NCI-H524 (cell line): ENCODE measurements at regions not wholly inside any gene's neighbourhood (a gene's known extent, or its start where the extent isn't known, plus 50 kb on each side); places are given as distances from the start of the nearest gene placed in this dataset.
"Not testable (repeated sequence)": the region's sequence is repeated elsewhere in the genome, so short reads cannot be mapped to it uniquely, and the experiment has no call there.

Experiments used
- DNase-seq, 2 experiments: peaks; one replicate each; lab custom pipeline; 2025; lab: John Stamatoyannopoulos, UW

DNA sequence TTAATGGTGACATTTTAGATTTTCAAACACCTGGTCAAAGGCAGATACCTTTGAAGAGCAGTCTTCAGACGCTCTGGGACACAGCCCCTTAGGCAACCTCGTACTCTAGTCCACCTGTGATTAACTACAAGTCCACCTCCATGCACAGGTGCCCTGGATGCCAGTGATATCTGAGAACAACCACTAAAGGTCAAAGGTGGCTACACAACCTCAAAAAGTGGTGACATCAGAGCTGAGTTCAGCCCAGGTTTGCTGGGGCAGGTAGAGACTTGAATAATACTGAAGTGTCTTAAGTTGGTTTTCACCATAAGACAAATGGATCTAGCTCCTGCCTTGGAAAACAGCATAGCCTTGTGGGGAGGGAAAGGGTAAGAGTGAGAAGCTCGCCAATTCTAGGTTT lies 143.4 kb upstream of the ADO start:
- DNase-seq: no peak

DNA sequence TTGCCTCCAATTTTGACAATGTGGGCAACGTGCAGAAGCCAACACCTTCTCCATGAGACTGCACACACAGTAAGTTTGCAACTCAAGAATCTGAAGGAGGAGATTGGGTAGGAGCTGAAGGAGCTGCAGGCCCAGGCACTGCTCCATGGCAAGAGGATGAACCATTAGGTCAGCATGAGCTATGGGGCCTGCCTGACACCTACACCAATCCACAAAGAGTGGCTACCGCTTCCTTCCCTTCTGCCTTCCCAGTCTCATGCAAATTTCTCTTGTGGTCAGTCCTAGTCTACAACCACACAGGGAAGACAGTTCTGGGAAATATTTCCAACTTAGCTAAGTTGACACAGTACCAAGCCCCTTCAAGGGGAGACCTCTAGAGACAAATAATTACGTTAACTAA lies 142.0 kb upstream of the ADO start:
- DNase-seq: no peak

DNA sequence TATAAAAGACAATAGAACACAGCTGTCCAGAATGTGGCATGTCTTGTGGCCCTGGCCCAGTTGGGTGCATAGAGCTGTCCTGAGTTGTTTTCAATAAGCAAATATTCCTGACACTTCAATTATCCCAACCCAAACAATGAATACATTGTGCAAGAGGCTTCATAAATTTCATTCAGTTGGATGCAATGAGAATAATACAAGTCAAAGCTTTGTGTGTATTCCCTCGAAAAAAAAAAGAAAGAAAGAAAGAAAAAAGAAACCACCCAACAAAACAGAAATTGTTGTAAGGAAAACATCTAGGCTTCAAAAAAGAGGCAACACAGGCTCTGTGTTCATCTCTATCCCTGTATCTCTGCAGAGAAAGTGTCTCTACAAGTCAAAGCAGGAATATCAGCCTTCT lies 138.7 kb upstream of the ADO start:
- no peak for DNase-seq

DNA sequence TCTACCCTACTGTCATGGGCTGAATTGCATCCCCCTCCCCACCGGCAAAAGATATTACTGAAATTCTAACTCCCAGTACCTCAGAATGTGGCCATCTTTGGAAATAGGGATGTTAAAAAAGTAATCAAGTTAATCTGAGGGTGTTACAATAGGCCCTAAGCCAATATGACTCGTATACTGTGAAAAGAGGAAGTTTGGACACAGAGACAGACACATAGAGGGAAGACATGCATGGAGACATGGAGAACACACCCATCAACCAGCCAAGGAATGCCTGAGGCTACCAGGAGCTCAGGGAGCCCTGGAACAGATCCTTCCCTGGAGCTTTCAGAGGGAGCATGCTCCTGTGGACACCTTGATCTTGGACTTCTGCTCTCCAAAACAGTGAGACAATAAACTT lies 138.2 kb upstream of the ADO start:
- DNase-seq: no peak

DNA sequence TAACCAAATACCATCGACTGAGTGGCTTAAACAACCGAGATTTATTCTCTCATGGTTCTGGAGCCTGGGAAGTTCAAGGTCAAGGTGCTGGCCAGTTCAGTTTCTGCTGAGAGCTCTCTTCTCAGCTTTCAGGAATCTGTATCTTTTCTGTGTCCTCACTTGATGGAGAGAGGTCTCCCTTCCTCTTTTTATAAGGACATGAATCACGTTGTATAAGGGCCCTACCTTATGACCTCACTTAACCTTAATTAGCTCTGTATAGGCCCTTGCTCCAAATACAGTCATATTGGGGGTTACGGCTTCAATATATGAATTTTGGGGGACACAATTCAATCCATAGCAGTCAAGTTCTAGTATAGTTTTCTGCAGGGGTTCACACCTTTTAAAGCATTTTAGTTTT lies 135.2 kb upstream of the ADO start:
- no peak for DNase-seq

DNA sequence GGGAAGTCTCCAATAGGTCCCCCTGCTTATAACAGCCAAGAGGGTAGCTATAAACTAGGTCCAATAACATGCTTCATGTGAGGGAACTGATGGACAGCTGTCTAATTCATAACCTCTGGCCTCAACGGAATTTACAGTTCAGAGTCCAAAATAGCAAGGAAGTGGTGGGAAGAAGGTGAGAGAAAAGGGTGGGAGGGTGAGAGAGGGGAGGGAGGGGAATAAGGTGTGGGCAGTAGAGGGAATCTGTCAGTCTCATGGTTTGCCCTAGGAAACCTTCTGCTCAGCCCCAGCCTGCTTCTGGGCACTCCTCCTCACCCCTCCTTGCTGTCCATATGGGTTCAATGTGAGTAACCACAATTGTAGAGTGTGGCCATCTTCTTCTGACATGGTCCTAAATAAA lies 133.4 kb upstream of the ADO start:
- DNase-seq: no peak

DNA sequence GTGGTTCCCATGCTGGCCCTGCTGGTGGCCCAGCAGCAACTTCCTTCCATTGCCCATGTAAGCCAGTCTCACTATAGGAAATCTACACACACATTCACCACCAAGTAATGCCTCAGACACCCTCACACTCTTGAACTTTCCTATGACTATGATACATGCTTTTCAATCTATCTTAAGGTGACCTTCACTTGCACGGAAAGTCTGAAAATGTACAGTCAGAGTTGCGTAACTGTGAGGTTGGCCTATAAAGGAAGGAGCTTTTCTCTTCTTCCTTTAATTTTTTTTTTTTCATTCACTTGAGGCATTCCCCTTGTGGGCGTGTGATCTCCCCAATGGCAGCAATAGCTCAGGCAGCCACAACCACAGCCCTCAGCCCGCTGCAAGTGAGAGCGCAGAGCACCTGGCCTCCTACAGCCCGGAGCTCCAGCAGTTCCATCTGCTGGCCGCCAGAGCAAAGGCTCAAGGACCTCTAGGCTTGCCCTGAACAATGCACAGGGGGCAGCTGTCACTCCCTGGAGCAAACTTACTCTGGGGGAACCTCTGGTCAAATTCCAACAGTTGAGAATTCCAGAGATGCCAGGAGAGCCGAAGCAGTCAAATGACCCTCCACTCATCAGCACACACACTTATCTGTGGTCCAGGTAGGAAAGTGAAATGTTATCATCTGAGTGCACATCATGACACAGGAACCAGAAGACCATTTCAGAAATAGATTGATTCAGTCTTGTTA lies 123.1 kb upstream of the ADO start:
- DNase-seq: no peak

DNA sequence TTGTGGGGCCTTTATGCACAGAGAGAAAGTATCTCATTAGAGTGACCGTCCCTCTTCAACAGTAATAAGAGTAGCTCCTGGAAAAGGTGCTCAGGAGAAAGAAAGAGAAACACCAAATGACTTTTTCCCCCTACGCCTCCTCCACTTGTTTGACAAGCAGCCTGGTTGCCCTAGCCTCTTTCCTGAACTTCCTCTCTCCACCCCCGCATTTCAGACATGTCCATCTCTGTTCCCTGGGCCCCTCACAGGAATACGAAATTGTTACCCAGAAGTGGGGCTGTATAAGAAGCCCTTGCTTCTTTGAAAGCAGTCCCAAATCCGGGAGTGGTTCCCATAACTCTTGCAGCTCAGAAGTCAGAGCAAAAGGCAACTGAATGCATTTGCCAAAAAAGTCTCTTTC lies 119.6 kb upstream of the ADO start:
- no peak for DNase-seq

DNA sequence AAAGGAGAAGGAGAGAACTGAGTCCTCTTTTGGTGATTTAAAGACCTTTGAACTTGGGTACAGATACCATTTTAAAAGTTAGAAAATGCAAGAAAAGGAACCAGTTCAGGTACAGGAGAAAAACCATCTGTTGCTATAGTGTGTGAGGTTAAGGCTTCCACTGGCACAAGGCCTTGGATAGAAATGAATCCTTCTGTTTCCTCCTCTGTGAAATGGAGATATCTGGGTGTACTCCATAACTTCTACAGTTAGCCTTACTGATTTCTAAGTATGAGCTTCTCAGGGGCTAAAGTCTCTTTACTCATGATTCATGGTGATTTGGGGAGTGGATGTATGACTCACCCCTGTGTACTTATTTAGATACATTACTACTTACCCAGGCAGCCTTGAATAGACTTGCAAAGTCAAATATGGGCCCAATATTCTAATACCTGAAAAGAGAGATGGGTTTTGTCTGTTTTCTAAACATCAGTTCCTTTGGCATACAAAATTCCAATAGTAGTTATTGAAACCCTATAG lies 117.2 kb upstream of the ADO start:
- no peak for DNase-seq

DNA sequence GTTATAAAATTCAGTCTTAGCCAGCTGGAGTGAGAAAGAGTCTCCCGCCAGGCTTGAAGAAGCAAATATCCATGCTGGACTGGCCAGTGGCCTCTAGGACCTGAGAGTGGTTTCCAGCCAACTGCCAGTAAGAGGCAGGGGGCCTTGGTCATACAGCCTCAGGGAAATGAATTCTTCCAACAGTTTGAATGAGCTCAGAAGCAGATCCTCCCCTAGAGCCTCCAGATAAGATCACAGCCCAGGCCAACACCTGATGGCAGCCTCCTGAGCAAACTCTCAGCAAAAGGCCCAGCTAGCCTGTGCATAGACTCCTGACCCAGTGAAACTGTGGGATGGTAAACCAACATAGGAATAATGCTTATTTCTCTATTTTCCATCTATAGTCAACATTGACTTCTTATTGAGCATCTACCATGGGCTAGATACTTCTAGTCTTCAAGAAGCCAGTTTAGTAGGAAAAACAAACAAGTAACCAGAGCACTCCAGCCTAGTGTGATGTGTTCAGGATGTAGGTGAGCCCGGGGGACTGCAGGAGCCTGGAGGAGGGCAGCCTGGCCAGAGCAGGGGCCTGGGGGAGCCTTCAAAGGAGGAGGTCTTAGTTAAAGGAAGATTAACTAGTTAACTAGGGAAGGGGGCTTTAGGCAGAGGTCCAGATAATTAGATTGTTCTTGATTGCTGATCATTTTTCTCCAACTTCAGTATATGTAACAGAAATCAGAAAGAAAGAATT lies 115.4 kb upstream of the ADO start:
- DNase-seq: no peak

DNA sequence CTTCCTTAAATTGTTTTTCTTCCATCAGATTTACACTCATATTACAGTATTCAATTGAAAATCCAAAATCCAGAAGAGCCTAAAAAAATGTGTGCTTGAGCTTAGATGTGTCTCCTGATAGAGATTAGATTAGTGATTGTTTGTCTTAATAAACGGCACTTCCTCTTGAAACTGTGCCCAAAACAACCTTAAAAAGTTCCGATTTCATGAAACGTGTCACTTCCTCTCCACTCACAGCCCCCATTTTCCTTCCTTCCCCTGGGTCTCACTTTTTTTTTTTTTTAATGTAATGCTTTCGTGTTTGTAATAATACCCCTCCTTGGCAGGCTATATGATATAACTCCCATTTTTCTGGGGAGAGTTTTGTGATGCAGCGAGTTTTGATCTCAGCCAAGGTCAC lies 114.8 kb upstream of the ADO start:
- no peak for DNase-seq

DNA sequence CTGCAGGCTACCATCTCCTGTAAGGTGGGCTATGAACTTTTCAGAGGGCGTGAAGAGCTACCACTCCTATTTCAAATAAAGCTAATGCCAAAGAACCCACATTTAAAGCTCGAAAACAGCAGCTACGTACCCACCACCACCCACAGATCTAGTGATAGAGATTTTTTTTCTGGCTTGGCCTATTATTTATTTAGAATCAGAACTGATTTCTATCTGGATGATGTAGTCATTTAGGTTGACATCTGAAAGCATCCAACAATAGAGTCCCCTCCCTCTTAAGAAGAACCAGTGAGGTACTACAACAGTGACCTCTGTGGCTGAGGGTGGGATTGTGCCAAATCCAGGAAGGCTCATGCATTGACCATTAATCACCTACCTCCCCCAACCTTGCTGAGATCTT lies 113.8 kb upstream of the ADO start:
- no peak for DNase-seq

DNA sequence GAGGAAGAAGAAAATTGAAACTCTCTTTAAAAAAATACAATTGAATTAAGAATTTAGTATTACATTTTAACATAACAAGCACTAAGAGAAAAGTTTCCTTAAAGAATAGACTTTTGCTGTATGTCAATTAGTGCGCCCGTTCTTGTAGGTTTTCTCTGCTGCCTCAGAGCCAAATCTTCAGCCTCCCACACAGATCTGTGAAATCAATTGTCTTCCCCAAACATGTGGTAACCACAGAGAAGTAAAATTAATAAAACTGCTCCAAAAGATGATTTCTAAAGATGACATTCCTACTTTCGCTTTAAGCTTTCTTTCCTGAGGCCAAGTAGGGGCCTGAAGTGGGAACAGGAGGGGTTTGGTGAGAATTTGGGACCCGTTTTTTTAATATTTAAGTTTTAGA lies 113.2 kb upstream of the ADO start:
- no peak for DNase-seq

DNA sequence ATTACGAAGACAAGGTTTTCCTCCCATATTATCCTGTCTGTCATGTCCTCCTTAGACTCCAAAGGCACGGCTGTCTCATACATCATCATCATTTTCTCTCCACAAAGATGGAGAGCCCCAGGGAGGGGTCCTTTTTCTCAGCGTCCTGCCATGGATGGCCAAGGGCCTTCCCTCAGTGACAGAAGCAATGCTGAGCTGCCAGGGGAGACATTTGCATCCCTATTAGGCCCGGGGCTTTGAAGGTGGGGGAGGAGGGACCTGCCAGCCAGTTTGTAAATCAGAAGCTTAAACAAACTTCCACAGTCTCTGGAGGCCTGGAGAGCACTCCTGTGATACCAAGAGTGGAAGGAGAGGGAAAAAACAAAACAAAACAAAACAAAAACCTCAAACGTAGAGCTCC lies 112.4 kb upstream of the ADO start:
- no peak for DNase-seq

DNA sequence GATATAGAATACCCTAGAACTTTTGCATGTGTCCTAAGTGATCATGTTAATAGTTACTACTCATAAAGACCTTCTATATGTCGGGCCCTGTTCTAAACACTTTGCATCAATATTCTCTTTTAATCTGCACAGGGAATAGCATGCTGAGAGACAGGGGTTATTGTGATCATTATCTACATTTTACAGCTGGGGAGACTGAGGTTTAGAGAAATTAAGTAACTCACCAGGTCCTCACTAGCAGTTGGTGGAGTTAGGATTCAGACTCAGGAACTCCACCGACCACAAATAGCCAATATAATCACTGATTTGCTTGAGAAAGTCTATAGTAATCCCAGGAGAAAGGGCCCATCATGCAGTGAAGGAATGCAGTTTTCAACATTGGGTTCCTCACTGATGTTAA lies 111.2 kb upstream of the ADO start:
- no peak for DNase-seq

DNA sequence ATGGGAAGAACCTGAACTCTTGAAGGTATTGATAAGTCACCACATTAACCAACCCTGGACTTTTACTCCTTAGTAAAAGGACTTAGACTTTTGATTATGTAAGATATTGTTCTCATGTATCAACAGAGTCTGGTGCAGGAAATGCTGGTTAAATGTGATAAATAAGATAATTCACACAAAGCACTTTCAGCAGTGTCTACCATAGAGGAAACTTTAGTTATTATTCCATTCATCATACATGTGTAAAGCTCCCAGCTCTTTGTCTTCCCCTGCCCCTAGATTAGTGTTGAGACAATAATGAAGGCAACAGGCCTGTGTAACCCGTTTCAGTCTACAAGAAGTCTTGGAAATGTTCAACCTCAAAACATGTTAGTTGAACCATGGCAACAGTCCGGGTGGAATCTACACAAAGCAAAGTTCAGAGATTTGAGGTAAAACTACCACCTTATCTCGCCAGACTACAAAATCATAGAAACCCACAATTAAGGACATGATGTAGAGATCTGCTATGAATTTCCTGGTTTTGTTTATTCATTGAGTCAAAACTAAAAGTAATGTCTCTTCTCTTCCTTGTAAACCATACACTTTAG lies 109.9 kb upstream of the ADO start:
- DNase-seq: no peak

DNA sequence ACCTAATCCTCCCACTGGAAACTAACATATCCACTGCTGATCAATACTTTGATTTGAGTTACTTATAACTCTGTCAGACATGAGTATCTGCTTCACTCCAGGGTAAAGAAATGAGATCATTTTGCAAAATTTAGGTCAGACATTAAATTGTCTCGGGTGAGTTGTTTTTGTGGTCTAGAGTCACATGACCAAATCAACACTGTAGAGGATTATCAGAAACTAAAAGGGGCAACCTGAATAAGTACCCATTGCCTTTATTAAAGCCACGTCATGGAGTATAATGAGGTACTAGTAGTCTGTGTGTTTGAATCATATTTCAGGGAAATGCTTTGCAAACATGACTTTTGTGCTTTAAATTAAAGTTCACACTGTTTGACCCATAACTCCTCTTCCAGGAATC lies 107.7 kb upstream of the ADO start:
- DNase-seq: no peak

DNA sequence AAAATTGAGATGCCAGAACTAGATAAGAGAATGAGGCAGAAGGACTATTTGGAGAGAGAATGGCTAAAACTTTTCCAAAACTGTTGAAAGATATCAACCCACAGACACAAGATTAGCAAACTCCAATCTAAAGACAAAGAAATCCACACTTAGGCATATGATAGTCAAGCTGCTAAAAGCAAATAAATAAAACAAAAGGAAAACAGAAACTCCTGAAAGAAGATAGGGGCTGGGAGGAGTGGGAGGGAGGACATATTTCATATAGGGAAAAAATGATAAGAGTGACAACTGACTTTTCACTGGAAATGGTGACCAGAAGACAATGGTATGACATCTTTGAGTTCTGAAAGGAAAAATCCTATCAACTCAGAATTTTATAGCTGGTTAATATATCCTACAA lies 105.4 kb upstream of the ADO start:
- no peak for DNase-seq

DNA sequence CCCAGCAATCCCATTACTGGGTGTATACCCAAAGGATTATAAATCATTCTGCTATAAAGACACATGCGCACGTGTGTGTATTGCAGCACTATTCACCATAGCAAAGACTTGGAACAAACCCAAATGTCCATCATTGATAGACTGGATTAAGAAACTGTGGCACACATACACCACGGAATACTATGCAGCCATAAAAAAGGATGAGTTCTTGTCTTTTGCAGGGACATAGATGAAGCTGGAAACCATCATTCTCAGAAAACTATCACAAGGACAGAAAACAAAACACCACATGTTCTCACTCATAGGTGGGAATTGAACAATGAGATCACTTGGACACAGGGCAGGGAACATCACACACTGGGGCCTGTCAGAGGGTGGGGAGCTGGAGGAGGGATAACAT lies 100.4 kb upstream of the ADO start:
- DNase-seq: not testable (repeated sequence)

DNA sequence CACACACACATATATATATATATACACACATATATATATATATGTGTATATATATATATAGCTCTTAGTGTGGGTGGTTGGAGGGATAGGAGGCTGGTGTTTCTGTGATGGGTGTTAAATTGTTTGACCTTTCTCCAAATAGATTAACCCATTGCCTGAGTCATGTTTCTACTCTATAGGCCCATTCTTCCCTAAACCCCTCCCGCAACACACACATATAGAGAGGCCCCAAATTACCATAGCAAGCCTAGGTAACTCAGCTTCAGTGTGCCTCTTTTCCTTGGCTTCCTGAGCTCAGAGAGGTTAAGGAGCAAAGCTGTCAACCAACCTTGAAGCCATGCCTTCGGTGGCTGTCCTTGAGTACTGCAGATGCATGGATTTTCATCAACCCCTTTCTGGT lies 98.7 kb upstream of the ADO start:
- DNase-seq: no peak

DNA sequence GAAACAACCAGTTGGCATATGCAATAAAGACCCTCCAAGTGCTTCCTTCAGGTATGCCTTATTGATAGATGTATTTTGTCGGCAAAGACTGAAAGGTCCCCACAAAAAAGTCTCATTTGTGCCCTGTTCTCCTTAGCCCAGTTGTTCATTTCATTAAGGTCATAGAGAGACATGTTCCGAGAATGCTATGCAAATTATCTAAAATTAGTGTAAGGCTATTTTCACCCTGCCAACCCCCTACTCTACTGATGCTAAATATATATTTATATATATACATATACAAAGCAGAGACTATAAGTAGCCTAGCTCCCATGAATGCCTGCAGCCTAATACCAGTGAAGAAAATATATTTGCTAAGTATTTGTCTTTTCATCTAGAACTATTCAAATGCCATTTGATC lies 96.7 kb upstream of the ADO start:
- no peak for DNase-seq

DNA sequence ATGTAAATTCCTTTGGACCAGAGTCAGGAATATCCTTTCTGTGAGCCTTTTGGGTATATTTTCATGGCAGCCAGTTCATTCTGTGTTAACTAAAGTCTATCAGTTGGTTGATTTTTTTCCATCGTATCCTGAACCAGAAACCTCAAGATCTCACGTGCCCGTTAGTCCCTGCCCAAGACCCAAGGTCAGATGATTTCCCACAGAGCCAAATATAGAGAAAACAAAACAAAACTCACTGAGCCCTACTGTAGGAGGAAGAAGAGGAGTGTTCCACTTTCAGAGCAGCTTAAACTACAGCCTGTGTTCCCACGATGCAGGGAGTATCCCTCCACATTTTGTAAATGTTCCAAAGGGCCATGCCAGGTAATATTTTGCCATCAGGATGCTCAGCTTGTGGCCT lies 96.0 kb upstream of the ADO start:
- DNase-seq: no peak

DNA sequence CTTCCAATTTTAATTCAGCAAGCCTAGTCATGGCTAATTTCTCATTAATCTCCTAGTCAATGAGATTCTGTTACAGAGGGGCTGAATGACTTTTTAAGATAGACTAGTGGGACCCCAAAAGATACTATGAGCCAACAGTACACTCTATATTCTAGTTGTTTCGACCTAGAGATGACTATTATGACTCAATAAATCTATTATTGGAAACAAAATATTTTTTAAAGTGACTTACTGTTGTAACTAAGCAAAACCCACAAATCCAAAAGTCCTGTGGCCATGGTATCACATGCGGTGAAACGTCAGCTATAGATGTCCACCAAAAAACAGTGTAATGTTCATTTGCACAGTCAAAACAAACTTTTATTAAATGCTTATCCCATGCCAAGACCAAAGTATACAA lies 95.3 kb upstream of the ADO start:
- no peak for DNase-seq
